Activated CD4-positive, alpha-beta T cell treated with anti-CD3 and anti-CD28 coated beads, Interleukin-2, amount 10 ng/mL, durations not matched to agents 24 days and 14 days (primary cell): ENCODE measurements at regions not wholly inside any gene's neighbourhood (a gene's known extent, or its start where the extent isn't known, plus 50 kb on each side); places are given as distances from the start of the nearest gene placed in this dataset.
A peak's percentile ranks its signal among the peaks of the same experiment; 100 is the strongest.
"Not testable (repeated sequence)": the region's sequence is repeated elsewhere in the genome, so short reads cannot be mapped to it uniquely, and the experiment has no call there.

Experiments
- DNase-seq: peaks from one replicate; pipeline ENCODE4 v3.0.0; 2022
- H3K27ac Mint-ChIP-seq: one replicate; pipeline ENCODE4 v1.8.0; 2022; ENCODE audit warnings: mild to moderate bottlenecking, mixed read lengths
- H3K27me3 Mint-ChIP-seq: one replicate; pipeline ENCODE4 v1.8.0; 2022; ENCODE audit warnings: mixed read lengths
- H3K36me3 Mint-ChIP-seq: one replicate; pipeline ENCODE4 v1.8.0; 2022; ENCODE audit warnings: low read depth, mild to moderate bottlenecking, mixed read lengths
- H3K4me1 Mint-ChIP-seq: one replicate; pipeline ENCODE4 v1.8.0; 2021; ENCODE audit warnings: mixed read lengths
- H3K4me3 Mint-ChIP-seq: one replicate; pipeline ENCODE4 v1.8.0; 2022; ENCODE audit warnings: mild to moderate bottlenecking, moderate library complexity, mixed read lengths
- H3K9me3 Mint-ChIP-seq: one replicate; pipeline ENCODE4 v1.8.0; 2021; ENCODE audit warnings: mixed read lengths
- intact Hi-C: fragments of 100-400 bp; cut with micrococcal nuclease; formaldehyde crosslinking; loops from one replicate; pipeline ENCODE4 v1.15.1; 2023

- H3K27ac Mint-ChIP-seq, H3K9me3 Mint-ChIP-seq, H3K4me1 Mint-ChIP-seq, H3K36me3 Mint-ChIP-seq, DNase-seq: not testable (repeated sequence)
- Mint-ChIP-seq H3K27me3 (peaks cover 36% of the 10 kb centered on the region), H3K4me3 (peak overlapping the region; percentile 55)
- intact Hi-C loops = loop anchor here (10.0 kb wide), 1 partner anchor 162 kb away; no protein-coding TSS in a partner anchor
These were observed 172.8 kb downstream of the ATP6V0E2 start for GRCh38 chr7:150046290-150047194.

GRCh38 chr7:150047329-150047728 lies 173.6 kb downstream of the ATP6V0E2 start:
- intact Hi-C loops = loop anchor here (10.0 kb wide), 1 partner anchor 163 kb away; no protein-coding TSS in a partner anchor
- not testable (repeated sequence) for DNase-seq, H3K4me1 Mint-ChIP-seq, H3K27ac Mint-ChIP-seq, H3K9me3 Mint-ChIP-seq, H3K36me3 Mint-ChIP-seq
- peaks cover 39% of the 10 kb centered on the region for H3K27me3 Mint-ChIP-seq
- peak overlapping the region; percentile 55 for H3K4me3 Mint-ChIP-seq

GRCh38 chr7:150047772-150048171 lies 174.0 kb downstream of the ATP6V0E2 start:
- Mint-ChIP-seq H3K4me3 (peak overlapping the region; percentile 73), H3K27me3 (peaks cover 39% of the 10 kb centered on the region)
- intact Hi-C loops = loop anchor here (10.0 kb wide), 1 partner anchor 163 kb away; no protein-coding TSS in a partner anchor
- not testable (repeated sequence) for H3K9me3 Mint-ChIP-seq, H3K36me3 Mint-ChIP-seq, H3K4me1 Mint-ChIP-seq, H3K27ac Mint-ChIP-seq
- DNase-seq = peak; percentile 62

GRCh38 chr7:150048244-150049011 lies 174.7 kb downstream of the ATP6V0E2 start:
- H3K36me3 Mint-ChIP-seq, H3K4me3 Mint-ChIP-seq, H3K4me1 Mint-ChIP-seq, H3K9me3 Mint-ChIP-seq, H3K27ac Mint-ChIP-seq, DNase-seq: not testable (repeated sequence)
- intact Hi-C loops = loop anchor here (10.0 kb wide), 1 partner anchor 164 kb away; no protein-coding TSS in a partner anchor
- H3K27me3 Mint-ChIP-seq = peaks cover 40% of the 10 kb centered on the region

- peaks cover 42% of the 10 kb centered on the region for H3K27me3 Mint-ChIP-seq
- DNase-seq, H3K4me1 Mint-ChIP-seq, H3K36me3 Mint-ChIP-seq, H3K9me3 Mint-ChIP-seq, H3K27ac Mint-ChIP-seq: not testable (repeated sequence)
- intact Hi-C loops = loop anchor here (10.0 kb wide), 1 partner anchor 164 kb away; no protein-coding TSS in a partner anchor
- H3K4me3 Mint-ChIP-seq = peak overlapping the region; percentile 62
These were observed 175.4 kb downstream of the ATP6V0E2 start for GRCh38 chr7:150049012-150049655.

- intact Hi-C loops, H3K4me3 Mint-ChIP-seq, H3K9me3 Mint-ChIP-seq, H3K36me3 Mint-ChIP-seq, DNase-seq, H3K4me1 Mint-ChIP-seq, H3K27ac Mint-ChIP-seq: not testable (repeated sequence)
- H3K27me3 Mint-ChIP-seq = peaks cover 29% of the 10 kb centered on the region
These were observed 179.6 kb downstream of the ATP6V0E2 start for GRCh38 chr7:150053396-150053795.

- H3K36me3 Mint-ChIP-seq, H3K9me3 Mint-ChIP-seq, H3K27ac Mint-ChIP-seq, intact Hi-C loops, DNase-seq, H3K4me1 Mint-ChIP-seq, H3K4me3 Mint-ChIP-seq: not testable (repeated sequence)
- peaks cover 31% of the 10 kb centered on the region for H3K27me3 Mint-ChIP-seq
These were observed 180.5 kb downstream of the ATP6V0E2 start for GRCh38 chr7:150054242-150054641.

GRCh38 chr7:150060259-150061221 lies 186.8 kb downstream of the ATP6V0E2 start:
- H3K36me3 Mint-ChIP-seq, intact Hi-C loops, H3K4me3 Mint-ChIP-seq, H3K9me3 Mint-ChIP-seq, H3K27ac Mint-ChIP-seq, H3K4me1 Mint-ChIP-seq: not testable (repeated sequence)
- DNase-seq = peak; percentile 96
- peaks cover 14% of the 10 kb centered on the region for H3K27me3 Mint-ChIP-seq

GRCh38 chr7:150063195-150063594 lies 189.4 kb downstream of the ATP6V0E2 start:
- H3K4me1 Mint-ChIP-seq, H3K27ac Mint-ChIP-seq, H3K4me3 Mint-ChIP-seq, intact Hi-C loops, H3K36me3 Mint-ChIP-seq, H3K9me3 Mint-ChIP-seq: not testable (repeated sequence)
- peak; percentile 29 for DNase-seq
- peaks cover 15% of the 10 kb centered on the region for H3K27me3 Mint-ChIP-seq

- H3K36me3 Mint-ChIP-seq, intact Hi-C loops, H3K4me1 Mint-ChIP-seq, H3K27me3 Mint-ChIP-seq, H3K9me3 Mint-ChIP-seq, H3K27ac Mint-ChIP-seq, H3K4me3 Mint-ChIP-seq, DNase-seq: not testable (repeated sequence)
These were observed 196.0 kb downstream of the ATP6V0E2 start for GRCh38 chr7:150069555-150070313.

- H3K27me3 Mint-ChIP-seq = peaks cover 15% of the 10 kb centered on the region
- peak; percentile 41 for DNase-seq
- H3K4me1 Mint-ChIP-seq, intact Hi-C loops, H3K36me3 Mint-ChIP-seq, H3K4me3 Mint-ChIP-seq, H3K27ac Mint-ChIP-seq, H3K9me3 Mint-ChIP-seq: not testable (repeated sequence)
These were observed 203.8 kb downstream of the ATP6V0E2 start for GRCh38 chr7:150077543-150077942.

GRCh38 chr7:150081865-150082264 lies 208.1 kb downstream of the ATP6V0E2 start:
- H3K9me3 Mint-ChIP-seq, H3K27ac Mint-ChIP-seq, H3K4me3 Mint-ChIP-seq, H3K36me3 Mint-ChIP-seq, intact Hi-C loops, H3K4me1 Mint-ChIP-seq: not testable (repeated sequence)
- peak; percentile 28 for DNase-seq
- peaks cover 25% of the 10 kb centered on the region for H3K27me3 Mint-ChIP-seq
